ENCODE measurements at regions not wholly inside any gene's neighbourhood (a gene's known extent, or its start where the extent isn't known, plus 50 kb on each side); places are given as distances from the start of the nearest gene placed in this dataset.

- TF ChIP-seq CTCF (IDR thresholded peaks at IDR 0.05), result no peak
- TF ChIP-seq RARB (CRISPR knock-in tag; IDR thresholded peaks at IDR 0.05), result no peak
- TF ChIP-seq POLR2A (IDR thresholded peaks at IDR 0.05; ENCODE audit: low read length), result no peak
- no peak for TF ChIP-seq HDAC2 (IDR thresholded peaks at IDR 0.05)
- no peak for TF ChIP-seq MAX (IDR thresholded peaks at IDR 0.05)
- TF ChIP-seq EP300 (IDR thresholded peaks at IDR 0.05), result no peak
Observed at GRCh38 chr21:35384375-35384774, 335.3 kb upstream of the RUNX1 start.

All from A549 (cell line).